Neural progenitor cell (in vitro differentiated cells): ENCODE measurements at regions not wholly inside any gene's neighbourhood (a gene's known extent, or its start where the extent isn't known, plus 50 kb on each side); places are given as distances from the start of the nearest gene placed in this dataset.
"Not testable (repeated sequence)": the region's sequence is repeated elsewhere in the genome, so short reads cannot be mapped to it uniquely, and the experiment has no call there.

Experiments
- DNase-seq: peaks from one replicate; pipeline ENCODE4 v3.0.0-alpha.2; 2016; ENCODE audit warnings: low spot score
- H2AFZ ChIP-seq: fragments of 200-600 bp; sonication (generic); replicated peaks from 2 replicates; pipeline ENCODE4 v1.6.1; 2016; ENCODE audit warnings: antibody characterized with exemption
- H3F3A ChIP-seq: fragments of 200-600 bp; sonication (generic); 2 replicates; pipeline ENCODE4 v1.6.1; 2016; ENCODE audit warnings: antibody characterized with exemption, low read depth
- H3K27ac ChIP-seq: fragments of 200-600 bp; sonication (generic); 2 replicates; pipeline ENCODE4 v1.5.1; 2016; ENCODE audit warnings: mild to moderate bottlenecking
- H3K27me3 ChIP-seq: fragments of 200-600 bp; sonication (generic); 2 replicates; pipeline ENCODE4 v1.6.1; 2016; ENCODE audit warnings: mild to moderate bottlenecking, moderate library complexity
- H3K36me3 ChIP-seq: fragments of 200-600 bp; sonication (generic); 2 replicates; pipeline ENCODE4 v1.5.1; 2016
- H3K4me1 ChIP-seq: fragments of 200-600 bp; sonication (generic); 2 replicates; pipeline ENCODE4 v1.6.1; 2016; ENCODE audit warnings: mixed run types
- H3K4me2 ChIP-seq: fragments of 200-600 bp; sonication (generic); 2 replicates; pipeline ENCODE4 v1.6.1; 2016
- H3K4me3 ChIP-seq: fragments of 200-600 bp; sonication (generic); 2 replicates; pipeline ENCODE4 v1.5.1; 2016
- H3K79me2 ChIP-seq: fragments of 200-600 bp; sonication (generic); 2 replicates; pipeline ENCODE4 v1.6.1; 2016; ENCODE audit warnings: low read depth
- H3K9ac ChIP-seq: fragments of 200-600 bp; sonication (generic); 2 replicates; pipeline ENCODE4 v1.6.1; 2016
- H3K9me3 ChIP-seq: fragments of 200-600 bp; sonication (generic); 2 replicates; pipeline ENCODE4 v1.5.1; 2016; ENCODE audit warnings: low read depth
- H4K20me1 ChIP-seq: fragments of 200-600 bp; sonication (generic); 2 replicates; pipeline ENCODE4 v1.6.1; 2016; ENCODE audit warnings: low read depth
- H3K27ac Mint-ChIP-seq: 3 replicates; pipeline ENCODE4 v1.8.0; 2021; ENCODE audit warnings: mixed read lengths
- H3K27me3 Mint-ChIP-seq: 2 replicates; pipeline ENCODE4 v1.8.0; 2022; ENCODE audit warnings: low read depth, mild to moderate bottlenecking, inconsistent platforms, moderate library complexity, mixed read lengths; ENCODE audit not compliant: insufficient read depth
- H3K36me3 Mint-ChIP-seq: 3 replicates; pipeline ENCODE4 v1.8.0; 2021; ENCODE audit warnings: mixed read lengths
- H3K4me1 Mint-ChIP-seq: 3 replicates; pipeline ENCODE4 v1.8.0; 2021; ENCODE audit warnings: mixed read lengths
- H3K4me3 Mint-ChIP-seq: 3 replicates; pipeline ENCODE4 v1.8.0; 2021; ENCODE audit warnings: mild to moderate bottlenecking, moderate library complexity, mixed read lengths
- H3K9me3 Mint-ChIP-seq: 3 replicates; pipeline ENCODE4 v1.8.0; 2020; ENCODE audit warnings: mixed read lengths
- EZH2 ChIP-seq: fragments of 200-600 bp; sonication (generic); IDR thresholded peaks from 2 replicates; pipeline ENCODE4 v1.6.1; 2017; ENCODE audit warnings: antibody characterized with exemption, mild to moderate bottlenecking, moderate library complexity
- EZH2phosphoT487 ChIP-seq: fragments of 200-600 bp; sonication (generic); IDR thresholded peaks from 2 replicates; pipeline ENCODE4 v1.6.1; 2017; ENCODE audit warnings: antibody characterized with exemption
- TF ChIP-seq, protein P1 (sequence below): fragments of 200-600 bp; sonication (generic); IDR thresholded peaks from 2 replicates; pipeline ENCODE4 v1.5.1; 2017; ENCODE audit warnings: antibody characterized with exemption, mild to moderate bottlenecking

DNA sequence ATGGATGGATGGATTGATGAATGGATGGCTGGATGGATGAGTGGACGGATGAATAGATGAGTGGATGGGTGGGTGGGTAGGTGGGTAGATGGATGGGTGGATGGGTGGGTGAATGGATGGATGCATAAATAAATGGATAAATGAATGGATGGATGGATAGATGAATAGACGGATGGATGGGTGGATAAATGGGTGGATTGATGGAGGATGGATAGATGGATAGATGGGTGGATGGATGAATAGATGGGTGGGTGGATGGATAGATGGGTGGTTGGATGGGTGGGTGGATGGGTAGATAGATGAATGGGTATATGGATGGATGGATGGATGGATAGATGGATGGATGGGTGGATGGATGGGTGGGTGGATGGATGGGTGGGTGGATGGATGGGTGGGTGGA, 84.9 kb upstream of the ZNF536 start:
- Histone ChIP-seq H3K27me3 (no peaks in the 10 kb centered on the region), H3F3A (no peaks in the 10 kb centered on the region), H3K9ac (no peak overlapping the region), H3K4me1 (no peaks in the 10 kb centered on the region), H3K36me3 (no peaks in the 10 kb centered on the region), H2AFZ (no peak overlapping the region), H3K79me2 (no peaks in the 10 kb centered on the region), H3K27ac (no peak overlapping the region), H3K9me3 (no peaks in the 10 kb centered on the region), H4K20me1 (no peaks in the 10 kb centered on the region), H3K4me3 (no peak overlapping the region), H3K4me2 (no peak overlapping the region)
- H3K4me3 Mint-ChIP-seq = no peak overlapping the region
- DNase-seq = no peak
- H3K27me3 Mint-ChIP-seq = no peaks in the 10 kb centered on the region
- peaks cover 4% of the 10 kb centered on the region for H3K4me1 Mint-ChIP-seq
- H3K36me3 Mint-ChIP-seq = peaks cover 3% of the 10 kb centered on the region
- no peaks in the 10 kb centered on the region for H3K9me3 Mint-ChIP-seq
- H3K27ac Mint-ChIP-seq = no peak overlapping the region
- TF ChIP-seq, protein P1, sequence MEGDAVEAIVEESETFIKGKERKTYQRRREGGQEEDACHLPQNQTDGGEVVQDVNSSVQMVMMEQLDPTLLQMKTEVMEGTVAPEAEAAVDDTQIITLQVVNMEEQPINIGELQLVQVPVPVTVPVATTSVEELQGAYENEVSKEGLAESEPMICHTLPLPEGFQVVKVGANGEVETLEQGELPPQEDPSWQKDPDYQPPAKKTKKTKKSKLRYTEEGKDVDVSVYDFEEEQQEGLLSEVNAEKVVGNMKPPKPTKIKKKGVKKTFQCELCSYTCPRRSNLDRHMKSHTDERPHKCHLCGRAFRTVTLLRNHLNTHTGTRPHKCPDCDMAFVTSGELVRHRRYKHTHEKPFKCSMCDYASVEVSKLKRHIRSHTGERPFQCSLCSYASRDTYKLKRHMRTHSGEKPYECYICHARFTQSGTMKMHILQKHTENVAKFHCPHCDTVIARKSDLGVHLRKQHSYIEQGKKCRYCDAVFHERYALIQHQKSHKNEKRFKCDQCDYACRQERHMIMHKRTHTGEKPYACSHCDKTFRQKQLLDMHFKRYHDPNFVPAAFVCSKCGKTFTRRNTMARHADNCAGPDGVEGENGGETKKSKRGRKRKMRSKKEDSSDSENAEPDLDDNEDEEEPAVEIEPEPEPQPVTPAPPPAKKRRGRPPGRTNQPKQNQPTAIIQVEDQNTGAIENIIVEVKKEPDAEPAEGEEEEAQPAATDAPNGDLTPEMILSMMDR = no peak
- TF ChIP-seq EZH2phosphoT487 = no peak

DNA sequence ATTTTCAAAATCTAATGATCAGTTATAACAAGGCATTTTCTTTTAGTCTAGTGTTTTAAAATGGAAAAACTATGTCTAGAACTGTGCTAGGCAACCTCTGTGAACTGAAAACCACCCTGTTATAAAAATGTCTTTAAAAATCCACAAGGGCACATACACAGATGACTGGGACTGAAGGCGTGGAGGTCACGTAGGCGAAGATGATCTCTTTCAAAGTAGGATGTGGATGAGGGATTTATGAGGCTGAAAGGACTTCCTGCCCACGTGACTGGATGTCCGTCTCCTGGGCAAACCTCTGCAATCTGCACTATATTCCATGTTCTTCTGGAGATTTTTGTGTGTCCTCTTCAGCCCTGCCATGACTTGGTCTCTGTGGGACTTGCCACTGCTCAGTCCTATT, 84.2 kb upstream of the ZNF536 start:
- Histone ChIP-seq H3F3A (no peaks in the 10 kb centered on the region), H3K36me3 (no peaks in the 10 kb centered on the region), H4K20me1 (no peaks in the 10 kb centered on the region), H3K79me2 (no peaks in the 10 kb centered on the region), H3K27ac (no peak overlapping the region), H3K4me1 (no peaks in the 10 kb centered on the region), H3K9me3 (no peaks in the 10 kb centered on the region), H3K4me3 (no peak overlapping the region), H3K9ac (no peak overlapping the region), H3K4me2 (no peak overlapping the region), H2AFZ (no peak overlapping the region), H3K27me3 (no peaks in the 10 kb centered on the region)
- TF ChIP-seq, protein P1 = no peak
- TF ChIP-seq EZH2phosphoT487 (no peak), EZH2 (no peak)
- Mint-ChIP-seq H3K9me3 (no peaks in the 10 kb centered on the region), H3K36me3 (no peaks in the 10 kb centered on the region), H3K27ac (no peak overlapping the region), H3K27me3 (peaks cover under 1% of the 10 kb centered on the region), H3K4me1 (peaks cover 4% of the 10 kb centered on the region), H3K4me3 (no peak overlapping the region)
- DNase-seq = no peak

DNA sequence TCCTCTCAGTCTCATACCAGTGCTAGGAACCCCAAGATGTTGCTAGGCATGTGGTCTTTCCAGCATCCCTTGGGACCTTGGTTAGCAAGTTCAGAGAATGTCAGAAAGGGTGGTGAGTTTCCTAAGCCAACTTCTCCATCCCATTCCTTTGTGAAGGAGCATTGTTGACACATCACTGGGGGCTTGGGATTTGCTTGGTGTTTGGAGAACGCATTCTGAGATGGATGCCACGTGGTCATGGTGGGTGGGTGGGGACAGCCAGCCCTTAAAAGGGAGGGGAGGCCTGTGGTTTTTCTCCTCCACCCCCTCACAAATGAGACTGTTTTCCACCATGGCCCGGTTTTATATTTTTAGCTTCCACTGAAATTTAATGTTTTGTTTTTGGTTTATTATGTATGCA, 83.3 kb upstream of the ZNF536 start:
- Histone ChIP-seq H2AFZ (no peak overlapping the region), H3F3A (no peaks in the 10 kb centered on the region), H3K4me1 (peaks cover 3% of the 10 kb centered on the region), H3K9ac (no peak overlapping the region), H3K4me2 (no peak overlapping the region), H3K36me3 (no peaks in the 10 kb centered on the region), H3K9me3 (no peaks in the 10 kb centered on the region), H4K20me1 (no peaks in the 10 kb centered on the region), H3K27ac (no peak overlapping the region), H3K79me2 (no peaks in the 10 kb centered on the region), H3K27me3 (no peaks in the 10 kb centered on the region), H3K4me3 (no peak overlapping the region)
- Mint-ChIP-seq H3K36me3 (no peaks in the 10 kb centered on the region), H3K27ac (no peak overlapping the region), H3K4me1 (peaks cover 9% of the 10 kb centered on the region), H3K9me3 (no peaks in the 10 kb centered on the region), H3K27me3 (peaks cover 4% of the 10 kb centered on the region), H3K4me3 (no peak overlapping the region)
- TF ChIP-seq, protein P1 = no peak
- TF ChIP-seq EZH2phosphoT487 (no peak), EZH2 (no peak)
- no peak for DNase-seq

DNA sequence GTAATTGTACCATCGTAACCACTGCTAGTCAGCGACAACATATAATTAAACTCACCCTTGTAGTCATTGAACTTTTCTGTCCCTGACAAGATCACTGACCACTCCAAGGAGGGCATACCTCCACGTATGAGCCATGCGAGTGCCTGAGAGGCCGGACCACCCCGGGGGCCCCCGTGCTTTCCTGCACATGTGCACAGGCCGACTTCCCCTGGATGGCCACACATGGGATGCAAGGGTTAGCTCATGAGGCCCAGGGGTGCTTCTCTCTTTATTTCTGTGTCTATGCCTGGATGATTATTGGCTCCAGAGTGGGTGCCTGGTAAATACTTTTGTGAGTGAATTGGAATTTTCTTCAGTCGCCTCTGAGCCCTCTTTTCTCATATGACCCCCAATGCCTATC, 82.8 kb upstream of the ZNF536 start:
- H3K4me1 Mint-ChIP-seq = peaks cover 12% of the 10 kb centered on the region
- Histone ChIP-seq H3K4me1 (peaks cover 3% of the 10 kb centered on the region), H3K9ac (no peak overlapping the region), H3K36me3 (no peaks in the 10 kb centered on the region), H3K27me3 (no peaks in the 10 kb centered on the region), H3F3A (no peaks in the 10 kb centered on the region), H4K20me1 (no peaks in the 10 kb centered on the region), H3K79me2 (no peaks in the 10 kb centered on the region), H3K9me3 (no peaks in the 10 kb centered on the region), H3K4me3 (no peak overlapping the region), H3K4me2 (no peak overlapping the region), H3K27ac (no peak overlapping the region), H2AFZ (no peak overlapping the region)
- H3K27me3 Mint-ChIP-seq = peaks cover 4% of the 10 kb centered on the region
- H3K4me3 Mint-ChIP-seq = no peak overlapping the region
- TF ChIP-seq, protein P1 = no peak
- no peak for TF ChIP-seq EZH2phosphoT487
- TF ChIP-seq EZH2 = no peak
- no peak overlapping the region for H3K27ac Mint-ChIP-seq
- H3K36me3 Mint-ChIP-seq = no peaks in the 10 kb centered on the region
- DNase-seq = no peak
- no peaks in the 10 kb centered on the region for H3K9me3 Mint-ChIP-seq

DNA sequence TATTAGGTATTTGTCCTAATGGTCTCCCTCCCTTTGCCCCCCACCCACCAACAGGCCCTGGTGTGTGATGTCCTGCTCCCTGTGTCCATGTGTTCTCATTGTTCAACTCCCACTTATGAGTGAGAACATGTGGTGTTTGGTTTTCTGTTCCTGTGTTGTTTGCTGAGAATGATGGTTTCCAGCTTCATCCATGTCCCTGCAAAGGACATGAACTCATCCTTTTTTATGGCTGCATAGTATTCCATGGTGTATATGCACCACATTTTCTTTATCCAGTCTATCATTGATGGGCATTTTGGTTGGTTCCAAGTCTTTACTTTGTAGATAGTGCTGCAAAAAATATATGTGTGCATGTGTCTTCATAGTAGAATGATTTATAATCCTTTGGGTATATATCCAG, 81.4 kb upstream of the ZNF536 start:
- not testable (repeated sequence) for H3K4me3 Mint-ChIP-seq, H3K27ac ChIP-seq, H3K4me1 ChIP-seq, H2AFZ ChIP-seq, H3K27me3 Mint-ChIP-seq, H3K79me2 ChIP-seq, DNase-seq, H3K36me3 ChIP-seq, H3F3A ChIP-seq, H3K9me3 ChIP-seq, H3K27ac Mint-ChIP-seq, H4K20me1 ChIP-seq, H3K36me3 Mint-ChIP-seq, H3K4me3 ChIP-seq, H3K9me3 Mint-ChIP-seq, H3K27me3 ChIP-seq, H3K4me2 ChIP-seq, H3K9ac ChIP-seq
- peaks cover 18% of the 10 kb centered on the region for H3K4me1 Mint-ChIP-seq
